ENCODE measurements at regions not wholly inside any gene's neighbourhood (a gene's known extent, or its start where the extent isn't known, plus 50 kb on each side); places are given as distances from the start of the nearest gene placed in this dataset.
"Not testable (repeated sequence)": the region's sequence is repeated elsewhere in the genome, so short reads cannot be mapped to it uniquely, and the experiment has no call there.

GRCh38 chr2:195312662-195313061 is 344.4 kb upstream of the SLC39A10 start:
- DNase-seq (ENCODE audit: low read depth), result no peak

- no peak for DNase-seq (ENCODE audit: low read depth)
Measured at GRCh38 chr2:195308163-195308562, 348.9 kb upstream of the SLC39A10 start.

- no peak for DNase-seq (ENCODE audit: low read depth)
Measured at GRCh38 chr2:195307751-195308150, 349.3 kb upstream of the SLC39A10 start.

GRCh38 chr2:195304310-195304709 is 352.7 kb upstream of the SLC39A10 start:
- DNase-seq (ENCODE audit: low read depth), result peak; percentile 50

GRCh38 chr2:195300631-195301030 is 356.4 kb upstream of the SLC39A10 start:
- no peak for DNase-seq (ENCODE audit: low read depth)

- no peak for DNase-seq (ENCODE audit: low read depth)
Measured at GRCh38 chr2:195299600-195299999, 357.4 kb upstream of the SLC39A10 start.

- DNase-seq (ENCODE audit: low read depth), result no peak
Measured at GRCh38 chr2:195296490-195296889, 360.5 kb upstream of the SLC39A10 start.

GRCh38 chr2:195289081-195289480 is 367.9 kb upstream of the SLC39A10 start:
- DNase-seq (ENCODE audit: low read depth), result no peak

- DNase-seq (ENCODE audit: low read depth), result no peak
Measured at GRCh38 chr2:195279840-195280427, 377.1 kb upstream of the SLC39A10 start.

- DNase-seq (ENCODE audit: low read depth), result no peak
Measured at GRCh38 chr2:195270466-195271039, 386.5 kb upstream of the SLC39A10 start.

- DNase-seq (ENCODE audit: low read depth), result no peak
Measured at GRCh38 chr2:195269220-195269619, 387.8 kb upstream of the SLC39A10 start.

GRCh38 chr2:195257979-195258378 is 399.0 kb upstream of the SLC39A10 start:
- DNase-seq (ENCODE audit: low read depth), result no peak

- DNase-seq (ENCODE audit: low read depth), result peak; percentile 33
Measured at GRCh38 chr2:195252018-195252417, 405.0 kb upstream of the SLC39A10 start.

GRCh38 chr2:195251214-195251613 is 405.8 kb upstream of the SLC39A10 start:
- peak; percentile 84 for DNase-seq (ENCODE audit: low read depth)

- DNase-seq (ENCODE audit: low read depth), result no peak
Measured at GRCh38 chr2:195238826-195239225, 418.2 kb upstream of the SLC39A10 start.

- DNase-seq (ENCODE audit: low read depth), result no peak
Measured at GRCh38 chr2:195238379-195238778, 418.6 kb upstream of the SLC39A10 start.

GRCh38 chr2:195228547-195228946 is 428.5 kb upstream of the SLC39A10 start:
- not testable (repeated sequence) for DNase-seq (ENCODE audit: low read depth)

- no peak for DNase-seq (ENCODE audit: low read depth)
Measured at GRCh38 chr2:195214072-195214471, 443.0 kb upstream of the SLC39A10 start.

GRCh38 chr2:195212586-195212985 is 444.4 kb upstream of the SLC39A10 start:
- no peak for DNase-seq (ENCODE audit: low read depth)

- peak; percentile 70 for DNase-seq (ENCODE audit: low read depth)
Measured at GRCh38 chr2:195202163-195202845, 454.7 kb upstream of the SLC39A10 start.

- no peak for DNase-seq (ENCODE audit: low read depth)
Measured at GRCh38 chr2:195199864-195200263, 457.2 kb upstream of the SLC39A10 start.

- no peak for DNase-seq (ENCODE audit: low read depth)
Measured at GRCh38 chr2:195181059-195181705, 475.8 kb upstream of the SLC39A10 start.

GRCh38 chr2:195168369-195168768 is 488.7 kb upstream of the SLC39A10 start:
- no peak for DNase-seq (ENCODE audit: low read depth)
